Transverse colon (tissue), 3 donors: ENCODE measurements at regions not wholly inside any gene's neighbourhood (a gene's known extent, or its start where the extent isn't known, plus 50 kb on each side); places are given as distances from the start of the nearest gene placed in this dataset.

Source experiments
- CTCF ChIP-seq, 5 experiments: fragments of 200-600 bp in 3 of 5; fragments of 450-650 bp in 2 of 5; sonication (generic) in 3 of 5; IDR thresholded peaks; 1 replicate in 2 of 5; 2 replicates in 3 of 5; pipeline ENCODE4 v1.5.1; 2016 to 2017; ENCODE audit warnings: antibody characterized with exemption in 5 of 5, inconsistent platforms in 3 of 5, mild to moderate bottlenecking in 2 of 5, moderate library complexity in 1 of 5
- EP300 ChIP-seq: sonication (generic); formaldehyde crosslinking; IDR thresholded peaks from one replicate; pipeline ENCODE4 v1.6.1; 2017; ENCODE audit warnings: antibody characterized with exemption, low read depth
- POLR2A ChIP-seq: fragments of 450-650 bp; IDR thresholded peaks from one replicate; pipeline ENCODE4 v1.6.1; 2016; ENCODE audit warnings: antibody characterized with exemption, mild to moderate bottlenecking, moderate library complexity

- TF ChIP-seq CTCF (IDR thresholded peaks at IDR 0.05) (no peak), EP300 (no peak), POLR2A (no peak)
Measured at GRCh38 chr1:189779034-189779433, 698.6 kb downstream of the BRINP3 start.
